Common myeloid progenitor, CD34-positive (primary cell): ENCODE measurements at regions not wholly inside any gene's neighbourhood (a gene's known extent, or its start where the extent isn't known, plus 50 kb on each side); places are given as distances from the start of the nearest gene placed in this dataset.

Experiments
- CTCF ChIA-PET: fragments of 350-600 bp; sonication (Branson Sonifier 250); formaldehyde crosslinking; loops from one replicate; lab custom pipeline; 2021; ENCODE audit warnings: antibody characterized with exemption; lab: Charles Lee
- POLR2A ChIA-PET: fragments of 350-600 bp; sonication (Branson Sonifier 250); formaldehyde crosslinking; loops from one replicate; lab custom pipeline; 2021; ENCODE audit warnings: antibody characterized with exemption; lab: Charles Lee
- DNase-seq, 3 donors: peaks; one replicate each; pipeline versions ENCODE4 v3.0.0 to v3.0.0-alpha.2; 2013
- H3K27ac ChIP-seq, 2 experiments: 1 replicate in 1 of 2; 2 replicates in 1 of 2; pipeline ENCODE4 v1.7.0; 2013; ENCODE audit warnings: inconsistent platforms in 2 of 2, low read length in 2 of 2, mild to moderate bottlenecking in 2 of 2, low read depth in 1 of 2, moderate library complexity in 1 of 2; ENCODE audit not compliant: severe bottlenecking in 2 of 2, insufficient read depth in 1 of 2, poor library complexity in 1 of 2
- H3K27me3 ChIP-seq, 5 experiments: replicated peaks in 2 of 5; 1 replicate in 3 of 5; 2 replicates in 2 of 5; pipeline versions ENCODE4 v1.6.1 to v1.7.0; 2013; ENCODE audit warnings: low read length in 4 of 5, mild to moderate bottlenecking in 2 of 5, moderate library complexity in 2 of 5, inconsistent platforms in 1 of 5; ENCODE audit not compliant: insufficient read depth in 5 of 5, control insufficient read depth in 4 of 5
- H3K36me3 ChIP-seq, 4 experiments: 1 replicate in 2 of 4; 2 replicates in 2 of 4; pipeline versions ENCODE4 v1.6.1 to v1.7.0; 2013; ENCODE audit warnings: low read length in 3 of 4, control low read depth in 1 of 4, mild to moderate bottlenecking in 1 of 4; ENCODE audit not compliant: control insufficient read depth in 4 of 4, insufficient read depth in 4 of 4
- H3K4me1 ChIP-seq, 4 experiments: 1 replicate in 3 of 4; 2 replicates in 1 of 4; pipeline versions ENCODE4 v1.6.1 to v1.7.1; 2013; ENCODE audit warnings: low read length in 3 of 4, mild to moderate bottlenecking in 3 of 4, control low read depth in 1 of 4, inconsistent platforms in 1 of 4, moderate library complexity in 1 of 4; ENCODE audit not compliant: control insufficient read depth in 4 of 4, insufficient read depth in 4 of 4; ENCODE audit errors: control extremely low read depth in 1 of 4
- H3K4me3 ChIP-seq, 7 experiments: 1 replicate in 4 of 7; 2 replicates in 3 of 7; pipeline versions ENCODE4 v1.5.1 to v1.7.0; 2013; ENCODE audit warnings: mild to moderate bottlenecking in 7 of 7, low read length in 6 of 7, moderate library complexity in 6 of 7, inconsistent platforms in 2 of 7, low read depth in 2 of 7, control low read depth in 1 of 7; ENCODE audit not compliant: insufficient read depth in 4 of 7, control insufficient read depth in 1 of 7; ENCODE audit errors: extremely low read depth in 1 of 7
- H3K9me3 ChIP-seq, 5 experiments: 1 replicate in 4 of 5; 2 replicates in 1 of 5; pipeline versions ENCODE4 v1.6.1 to v1.7.1; 2013; ENCODE audit warnings: low read length in 4 of 5, mild to moderate bottlenecking in 2 of 5, inconsistent platforms in 1 of 5, low read depth in 1 of 5, moderate library complexity in 1 of 5; ENCODE audit not compliant: control insufficient read depth in 4 of 5, insufficient read depth in 2 of 5; ENCODE audit errors: control extremely low read depth in 1 of 5
- WGBS: methylation state at CpG from one replicate; pipeline ENCODE4 v1.1.5; 2013; ENCODE audit not compliant: insufficient coverage; 5-methylcytosine and 5-hydroxymethylcytosine counted together

DNA sequence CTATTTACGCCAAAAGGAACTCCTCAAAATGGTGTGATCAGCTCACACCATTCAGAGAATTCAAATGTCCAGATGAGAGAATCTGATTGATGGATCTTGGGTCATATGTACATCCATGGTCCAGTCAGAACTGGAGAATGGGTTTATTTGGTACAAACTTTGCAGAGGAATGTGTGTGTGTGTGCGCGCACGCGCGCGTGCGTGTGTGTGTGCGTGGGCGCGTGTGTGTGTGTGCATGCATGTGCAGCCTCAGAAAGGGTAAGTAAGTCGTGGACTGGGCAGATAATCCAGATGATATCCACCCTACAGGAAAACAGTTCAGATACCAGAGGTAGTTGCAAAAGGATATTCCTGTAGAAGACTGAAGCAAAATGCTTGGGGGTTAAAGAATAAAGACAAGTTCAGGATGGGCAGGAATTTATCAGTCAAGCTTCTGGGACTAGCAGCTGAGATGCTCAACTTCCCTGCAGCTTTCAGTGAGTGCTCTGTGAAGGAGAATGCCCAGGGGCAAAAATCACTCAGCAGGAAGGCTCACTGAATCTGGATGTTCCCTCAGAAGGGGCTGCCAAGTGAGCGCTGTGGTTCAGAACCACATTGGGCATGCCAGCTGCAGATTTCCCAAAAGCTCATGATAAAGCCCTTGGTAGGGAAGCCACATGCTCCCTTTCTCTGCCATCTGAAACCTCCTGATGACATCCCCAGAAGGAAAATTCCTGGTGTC lies 440.5 kb upstream of the SGCD start:
- 89% methylated on average over 11 of the region's 13 CpGs for WGBS
- ChIA-PET CTCF (no interaction called here), POLR2A (interaction anchor here (0.5 kb wide), 1 partner anchor 1245 kb away, joined by 4 read pairs; no protein-coding TSS in a partner anchor)
- H3K27ac ChIP-seq = no peak overlapping the region
- DNase-seq = no peak
- H3K36me3 ChIP-seq = no peaks in the 10 kb centered on the region
- H3K27me3 ChIP-seq = no peaks in the 10 kb centered on the region
- H3K4me1 ChIP-seq = no peaks in the 10 kb centered on the region
- H3K9me3 ChIP-seq = no peaks in the 10 kb centered on the region
- no peak overlapping the region for H3K4me3 ChIP-seq

DNA sequence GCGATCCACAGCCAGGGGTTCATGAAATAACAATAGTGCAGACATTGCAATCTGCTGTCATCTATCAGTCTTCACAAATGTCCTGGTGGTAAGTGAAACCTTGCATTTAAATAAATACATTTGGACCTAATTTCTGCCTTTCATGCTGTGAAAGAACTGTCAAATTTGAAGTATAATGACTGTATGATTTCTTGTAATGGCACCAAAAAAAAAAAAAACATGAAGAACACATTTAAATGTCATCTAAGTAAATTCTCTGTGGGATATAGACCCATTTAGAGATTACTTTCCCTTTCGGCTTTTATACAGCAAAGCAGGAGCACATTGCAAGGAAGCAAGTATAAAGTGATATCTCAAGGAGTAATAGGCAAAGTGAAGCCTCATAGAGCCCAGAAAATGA lies 431.5 kb upstream of the SGCD start:
- no peaks in the 10 kb centered on the region for H3K27me3 ChIP-seq
- H3K9me3 ChIP-seq = no peaks in the 10 kb centered on the region
- no peaks in the 10 kb centered on the region for H3K4me1 ChIP-seq
- ChIA-PET POLR2A (no interaction called here), CTCF (no interaction called here)
- H3K27ac ChIP-seq = no peak overlapping the region
- no peak for DNase-seq
- H3K4me3 ChIP-seq = no peak overlapping the region
- no peaks in the 10 kb centered on the region for H3K36me3 ChIP-seq
- WGBS = 100% methylated on average over 1 of the region's 2 CpGs

DNA sequence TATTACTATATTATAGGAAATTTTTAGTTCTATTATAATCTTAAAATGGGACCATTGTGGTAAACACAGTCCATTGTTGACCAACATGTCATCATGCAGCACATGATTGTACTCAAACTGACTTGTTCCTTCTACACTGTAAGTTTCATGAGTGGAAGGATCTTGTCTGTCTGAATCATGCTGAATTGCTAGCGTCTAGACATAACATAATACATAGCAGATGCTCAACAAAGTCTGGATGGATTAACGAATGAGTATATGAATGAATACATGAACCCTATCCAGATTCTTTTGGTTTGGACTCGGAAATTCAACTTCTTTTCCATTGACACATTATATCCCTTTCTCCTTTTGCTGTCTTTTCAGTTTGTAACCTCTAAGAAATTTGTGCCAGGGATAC lies 429.2 kb upstream of the SGCD start:
- WGBS = 89% methylated on average over 1 of the region's 3 CpGs
- CTCF ChIA-PET = no interaction called here
- no peak overlapping the region for H3K4me3 ChIP-seq
- H3K27me3 ChIP-seq = no peaks in the 10 kb centered on the region
- H3K9me3 ChIP-seq = no peaks in the 10 kb centered on the region
- POLR2A ChIA-PET = no interaction called here
- no peaks in the 10 kb centered on the region for H3K36me3 ChIP-seq
- no peaks in the 10 kb centered on the region for H3K4me1 ChIP-seq
- no peak overlapping the region for H3K27ac ChIP-seq
- DNase-seq = no peak

DNA sequence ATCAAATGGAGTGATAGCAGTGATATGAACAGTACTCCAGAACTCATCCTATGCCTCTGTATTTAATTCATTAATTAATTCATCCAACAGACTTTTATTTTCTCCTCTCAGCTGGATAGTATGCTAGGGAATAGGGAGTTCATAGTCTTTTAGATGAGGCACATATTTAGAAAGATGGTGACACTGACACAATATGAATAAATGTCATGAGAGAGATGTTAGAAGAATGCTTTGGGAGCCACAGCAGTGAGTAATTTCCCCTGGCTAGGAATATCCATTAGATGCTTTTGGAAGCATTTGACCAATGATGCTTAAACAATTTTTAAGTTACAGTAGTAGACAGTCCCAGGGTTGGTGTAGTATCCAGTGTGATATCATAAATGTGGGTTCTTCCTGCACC lies 428.7 kb upstream of the SGCD start:
- H3K36me3 ChIP-seq = no peaks in the 10 kb centered on the region
- H3K27me3 ChIP-seq = no peaks in the 10 kb centered on the region
- no peak for DNase-seq
- POLR2A ChIA-PET = no interaction called here
- CTCF ChIA-PET = no interaction called here
- no peak overlapping the region for H3K4me3 ChIP-seq
- no peaks in the 10 kb centered on the region for H3K9me3 ChIP-seq
- no peak overlapping the region for H3K27ac ChIP-seq
- H3K4me1 ChIP-seq = no peaks in the 10 kb centered on the region

DNA sequence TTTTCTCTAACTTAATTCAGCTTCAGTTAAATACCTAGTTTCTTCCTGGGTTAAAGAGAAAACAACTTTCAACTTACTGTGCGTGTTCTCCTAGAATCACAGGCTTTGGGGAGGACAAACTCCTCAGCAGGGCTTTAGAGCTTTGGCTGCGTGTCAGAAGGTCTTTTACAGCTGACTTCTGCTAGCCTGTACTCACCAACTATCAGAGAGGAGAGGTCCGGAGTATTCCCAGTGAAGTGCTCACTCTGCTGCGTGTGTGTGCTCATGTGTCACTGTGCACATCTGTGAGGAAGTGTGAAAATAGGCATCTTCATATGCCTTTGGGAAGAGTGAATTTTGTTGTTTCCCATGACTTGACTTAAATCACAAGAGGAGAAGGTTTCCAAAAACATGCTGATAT lies 423.2 kb upstream of the SGCD start:
- Histone ChIP-seq H3K4me1 (no peaks in the 10 kb centered on the region), H3K27ac (no peak overlapping the region), H3K27me3 (no peaks in the 10 kb centered on the region), H3K9me3 (no peaks in the 10 kb centered on the region), H3K4me3 (no peak overlapping the region), H3K36me3 (no peaks in the 10 kb centered on the region)
- ChIA-PET POLR2A (no interaction called here), CTCF (no interaction called here)
- no peak for DNase-seq
- 100% methylated on average over 2 of the region's 4 CpGs for WGBS

DNA sequence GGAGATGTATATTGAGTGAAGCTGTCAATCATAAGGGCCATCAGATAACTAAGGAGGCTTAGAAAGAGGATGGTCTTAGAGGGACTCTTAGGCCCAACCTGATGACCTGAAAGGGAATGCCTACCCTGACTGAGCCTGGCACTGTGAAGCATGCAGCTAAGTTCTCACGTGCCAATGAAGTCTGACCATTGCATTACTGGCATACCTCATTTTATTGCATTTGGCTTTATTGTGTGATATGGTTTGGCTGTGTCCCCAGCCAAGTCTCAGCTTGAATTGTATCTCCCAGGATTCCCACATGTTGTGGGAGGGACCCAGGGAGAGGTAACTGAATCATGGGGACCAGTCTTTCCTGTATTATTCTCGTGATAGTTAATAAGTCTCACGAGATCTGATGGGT lies 421.6 kb upstream of the SGCD start:
- no peak for DNase-seq
- WGBS = 73% methylated on average over 2 of the region's 3 CpGs
- CTCF ChIA-PET = no interaction called here
- Histone ChIP-seq H3K4me3 (no peak overlapping the region), H3K27me3 (no peaks in the 10 kb centered on the region), H3K9me3 (no peaks in the 10 kb centered on the region), H3K4me1 (no peaks in the 10 kb centered on the region), H3K36me3 (no peaks in the 10 kb centered on the region), H3K27ac (no peak overlapping the region)
- POLR2A ChIA-PET = no interaction called here

DNA sequence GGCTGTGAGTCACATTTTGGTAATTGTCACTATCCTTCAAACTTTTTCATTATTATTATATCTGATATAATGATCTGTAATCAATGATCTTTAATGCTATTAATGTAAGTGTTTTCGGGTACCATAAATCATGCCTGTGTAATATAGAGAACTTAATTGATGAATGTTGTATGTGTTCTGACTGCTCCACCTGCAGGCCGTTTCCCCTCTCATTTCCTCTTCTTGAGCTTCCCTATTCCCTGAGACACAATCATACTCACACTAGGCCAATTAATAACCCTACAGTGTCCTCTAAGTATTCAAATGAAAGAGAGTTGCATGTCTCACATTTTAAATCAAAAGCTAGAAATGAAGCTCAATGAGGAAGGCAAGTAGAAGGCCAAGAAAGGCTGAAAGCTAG lies 420.9 kb upstream of the SGCD start:
- DNase-seq = no peak
- CTCF ChIA-PET = no interaction called here
- Histone ChIP-seq H3K4me1 (no peaks in the 10 kb centered on the region), H3K36me3 (no peaks in the 10 kb centered on the region), H3K9me3 (no peaks in the 10 kb centered on the region), H3K4me3 (no peak overlapping the region), H3K27me3 (no peaks in the 10 kb centered on the region), H3K27ac (no peak overlapping the region)
- no CpG with 5 or more reads among the region's 2 CpGs for WGBS
- POLR2A ChIA-PET = no interaction called here
